AG04449 (cell line): ENCODE measurements at regions not wholly inside any gene's neighbourhood (a gene's known extent, or its start where the extent isn't known, plus 50 kb on each side); places are given as distances from the start of the nearest gene placed in this dataset.

ENCODE experiments used
- CTCF ChIA-PET: fragments of 350-600 bp; formaldehyde crosslinking; extraction: SDS; loops from one replicate; lab custom pipeline; 2021; ENCODE audit warnings: antibody characterized with exemption; lab: Yijun Ruan, JAX
- POLR2A ChIA-PET: fragments of 400-600, 350-600 bp; formaldehyde crosslinking; extraction: SDS; loops from one replicate; lab custom pipeline; 2020; ENCODE audit warnings: antibody characterized with exemption, inconsistent platforms; lab: Yijun Ruan, JAX
- DNase-seq: peaks from one replicate; pipeline ENCODE4 v3.0.0-alpha.2; 2010; ENCODE audit warnings: low read depth, low spot score
- H3K4me3 ChIP-seq: 2 replicates; pipeline ENCODE4 v1.5.1; 2011; ENCODE audit warnings: low read depth, mild to moderate bottlenecking, control low read depth, low read length
- TF ChIP-seq, protein P1 (sequence below): IDR thresholded peaks from one replicate; pipeline ENCODE4 v1.5.1; 2011; ENCODE audit warnings: mild to moderate bottlenecking, moderate library complexity, low read length, control low read depth, inconsistent platforms; ENCODE audit not compliant: insufficient read depth; ENCODE audit errors: missing control alignments

DNA sequence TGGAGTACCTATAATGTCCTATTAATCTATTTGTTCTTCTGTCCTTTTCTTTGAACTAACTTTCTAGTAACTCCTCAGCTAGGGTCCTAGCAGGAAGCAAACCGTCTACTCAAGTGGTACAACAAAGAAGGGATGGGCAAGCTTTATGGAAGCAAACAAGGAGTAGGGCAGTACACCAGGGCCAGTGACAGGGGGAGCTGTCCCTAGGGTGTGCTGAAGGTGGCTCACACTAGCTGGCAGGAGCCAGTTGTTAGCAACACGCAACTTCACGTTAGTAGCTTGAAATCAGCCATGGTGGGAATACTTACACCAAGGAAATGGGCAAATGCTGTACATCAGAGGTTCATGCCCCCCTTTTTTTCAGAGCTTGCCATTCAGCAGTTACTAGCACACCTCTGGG, 74.0 kb upstream of the EYA2 start:
- TF ChIP-seq, protein P1, sequence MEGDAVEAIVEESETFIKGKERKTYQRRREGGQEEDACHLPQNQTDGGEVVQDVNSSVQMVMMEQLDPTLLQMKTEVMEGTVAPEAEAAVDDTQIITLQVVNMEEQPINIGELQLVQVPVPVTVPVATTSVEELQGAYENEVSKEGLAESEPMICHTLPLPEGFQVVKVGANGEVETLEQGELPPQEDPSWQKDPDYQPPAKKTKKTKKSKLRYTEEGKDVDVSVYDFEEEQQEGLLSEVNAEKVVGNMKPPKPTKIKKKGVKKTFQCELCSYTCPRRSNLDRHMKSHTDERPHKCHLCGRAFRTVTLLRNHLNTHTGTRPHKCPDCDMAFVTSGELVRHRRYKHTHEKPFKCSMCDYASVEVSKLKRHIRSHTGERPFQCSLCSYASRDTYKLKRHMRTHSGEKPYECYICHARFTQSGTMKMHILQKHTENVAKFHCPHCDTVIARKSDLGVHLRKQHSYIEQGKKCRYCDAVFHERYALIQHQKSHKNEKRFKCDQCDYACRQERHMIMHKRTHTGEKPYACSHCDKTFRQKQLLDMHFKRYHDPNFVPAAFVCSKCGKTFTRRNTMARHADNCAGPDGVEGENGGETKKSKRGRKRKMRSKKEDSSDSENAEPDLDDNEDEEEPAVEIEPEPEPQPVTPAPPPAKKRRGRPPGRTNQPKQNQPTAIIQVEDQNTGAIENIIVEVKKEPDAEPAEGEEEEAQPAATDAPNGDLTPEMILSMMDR: no peak
- ChIA-PET POLR2A (no interaction called here), CTCF (no interaction called here)
- H3K4me3 ChIP-seq: no peak overlapping the region
- no peak for DNase-seq

DNA sequence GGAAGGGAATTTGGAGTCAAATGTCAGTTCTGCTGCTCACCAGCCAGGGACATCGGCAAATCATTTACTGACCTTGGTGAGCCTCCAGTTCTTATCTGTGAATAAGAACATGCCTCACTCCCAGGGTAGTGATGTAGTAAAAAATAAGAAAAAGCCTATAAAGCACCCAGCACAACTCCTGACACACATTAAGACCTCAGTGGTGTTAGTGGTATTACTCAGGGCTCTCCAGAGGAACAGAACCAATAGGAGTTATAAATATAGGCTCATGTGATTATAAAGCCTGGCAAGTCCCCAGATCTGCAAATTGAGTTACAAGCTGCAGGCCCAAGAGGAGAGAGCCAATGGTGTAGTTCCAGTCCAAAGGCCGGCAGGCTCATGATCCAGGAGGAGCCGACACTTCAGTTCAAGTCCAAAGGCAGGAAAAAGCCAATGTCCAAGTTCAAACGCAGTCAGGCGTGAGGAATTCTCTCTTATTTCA, 71.3 kb upstream of the EYA2 start:
- POLR2A ChIA-PET: no interaction called here
- no peak for DNase-seq
- H3K4me3 ChIP-seq: no peak overlapping the region
- TF ChIP-seq, protein P1: no peak
- CTCF ChIA-PET: no interaction called here

DNA sequence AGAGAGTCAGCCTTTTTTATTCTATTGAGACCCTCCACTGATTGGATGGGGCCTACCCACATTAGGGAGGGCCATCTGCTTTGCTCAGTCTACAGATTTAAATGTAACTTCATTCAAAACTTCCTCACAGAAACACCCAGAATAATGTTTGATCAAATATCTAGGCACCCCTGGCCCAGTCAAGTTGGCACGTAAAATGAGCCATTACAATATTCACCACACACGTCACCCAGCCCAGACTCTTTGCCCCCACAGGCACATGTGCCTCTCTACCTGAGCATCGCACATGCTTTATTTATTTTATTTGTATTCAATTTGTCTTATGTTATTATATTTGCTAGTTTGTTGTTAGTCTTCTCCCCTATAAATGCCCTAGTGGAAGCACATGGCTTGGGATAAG, 70.9 kb upstream of the EYA2 start:
- TF ChIP-seq, protein P1: no peak
- no peak overlapping the region for H3K4me3 ChIP-seq
- ChIA-PET CTCF (no interaction called here), POLR2A (no interaction called here)
- DNase-seq: no peak

DNA sequence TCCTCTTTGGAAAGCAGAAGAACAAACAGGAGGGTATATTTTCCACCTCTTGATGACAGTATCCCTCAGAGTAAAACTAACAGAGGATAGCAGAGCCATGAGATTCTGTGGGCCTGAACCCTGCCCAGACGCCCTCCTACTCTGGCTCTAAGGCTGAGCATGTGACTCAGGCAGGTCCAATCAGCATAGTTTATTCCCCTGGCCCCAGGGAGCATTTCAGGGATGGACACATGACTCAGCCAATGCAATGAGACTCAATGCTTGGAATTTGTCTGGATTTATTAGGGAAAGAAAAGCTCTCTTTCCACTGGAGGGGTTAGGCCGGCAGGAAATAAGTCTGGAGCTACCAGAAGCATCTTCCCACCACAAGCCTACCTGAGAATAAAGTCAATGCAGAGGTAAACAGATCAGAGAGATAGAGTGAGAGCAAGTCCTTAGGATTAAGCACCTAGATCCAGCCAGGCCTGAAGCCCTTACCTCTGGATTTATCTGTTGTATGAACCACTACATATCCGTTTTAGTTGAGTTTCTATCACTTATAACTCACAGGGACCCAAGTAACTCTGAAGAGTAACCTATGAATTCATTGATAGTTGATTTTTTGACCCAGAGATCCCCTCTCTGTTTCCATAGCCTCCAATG, 68.2 kb upstream of the EYA2 start:
- TF ChIP-seq, protein P1: no peak
- CTCF ChIA-PET: interaction anchor here (0.9 to 1.6 kb wide), 2 partner anchors 12 to 74 kb away, joined by 3 to 6 read pairs; no protein-coding TSS in a partner anchor
- no peak for DNase-seq
- POLR2A ChIA-PET: no interaction called here
- no peak overlapping the region for H3K4me3 ChIP-seq

DNA sequence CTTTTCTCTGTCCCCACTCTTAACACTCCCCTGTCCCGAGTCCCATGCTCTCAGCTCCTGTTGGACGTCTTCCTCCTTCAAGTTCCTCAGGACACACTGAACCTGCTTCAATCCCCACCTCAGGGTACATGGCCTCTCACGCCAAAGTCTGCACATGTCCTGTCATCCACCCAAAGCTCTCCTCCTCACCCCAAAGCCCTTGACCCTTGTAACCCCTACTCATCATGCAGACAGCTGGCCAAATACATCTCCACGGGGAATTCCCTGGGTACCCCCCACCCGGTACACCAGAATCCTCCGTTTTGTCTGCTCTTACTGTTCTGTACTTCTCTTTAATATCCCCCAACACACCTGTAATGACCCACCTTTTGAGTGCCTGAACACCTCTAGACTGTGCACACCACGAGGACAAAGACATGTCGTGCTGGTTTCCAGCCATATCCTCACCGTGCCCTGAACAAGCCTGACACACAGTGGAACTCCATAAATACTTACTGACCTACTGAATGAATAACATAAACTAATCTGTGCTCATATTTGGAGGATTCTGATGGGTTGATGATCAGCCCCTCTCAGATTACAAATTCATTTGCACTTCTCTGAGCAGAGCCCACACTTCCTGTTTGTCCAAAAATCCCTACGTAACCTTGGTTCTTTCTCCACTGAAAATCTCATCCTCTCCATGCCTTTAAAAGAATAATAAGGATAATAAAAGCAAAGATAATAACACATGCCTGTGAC, 66.8 kb upstream of the EYA2 start:
- no peak for DNase-seq
- TF ChIP-seq, protein P1: no peak
- no peak overlapping the region for H3K4me3 ChIP-seq
- ChIA-PET CTCF (interaction anchor here (1.2 kb wide), 1 partner anchor 16 kb away, joined by 4 read pairs; no protein-coding TSS in a partner anchor), POLR2A (no interaction called here)

DNA sequence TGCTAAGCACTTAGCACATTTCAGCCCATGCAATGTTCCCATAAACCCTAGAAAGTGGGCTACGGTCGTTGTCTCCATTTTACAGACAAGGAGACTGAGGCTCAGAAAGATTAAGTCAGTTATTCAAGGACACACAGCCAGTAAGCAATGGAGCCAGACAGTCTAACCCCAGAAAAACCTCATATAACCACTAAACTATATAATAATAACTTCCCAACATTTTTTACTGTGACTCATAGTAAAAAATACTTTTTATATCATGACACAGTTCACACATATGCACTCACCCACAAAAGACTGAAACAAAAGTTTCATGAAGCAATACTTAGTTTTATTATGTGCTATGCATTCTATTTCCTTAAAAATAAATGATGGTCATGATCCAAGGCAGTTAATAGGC, 66.2 kb upstream of the EYA2 start:
- DNase-seq: peak; percentile 47
- H3K4me3 ChIP-seq: no peak overlapping the region
- TF ChIP-seq, protein P1: no peak
- ChIA-PET POLR2A (no interaction called here), CTCF (no interaction called here)
